ENCODE measurements at regions not wholly inside any gene's neighbourhood (a gene's known extent, or its start where the extent isn't known, plus 50 kb on each side); places are given as distances from the start of the nearest gene placed in this dataset.

DNA sequence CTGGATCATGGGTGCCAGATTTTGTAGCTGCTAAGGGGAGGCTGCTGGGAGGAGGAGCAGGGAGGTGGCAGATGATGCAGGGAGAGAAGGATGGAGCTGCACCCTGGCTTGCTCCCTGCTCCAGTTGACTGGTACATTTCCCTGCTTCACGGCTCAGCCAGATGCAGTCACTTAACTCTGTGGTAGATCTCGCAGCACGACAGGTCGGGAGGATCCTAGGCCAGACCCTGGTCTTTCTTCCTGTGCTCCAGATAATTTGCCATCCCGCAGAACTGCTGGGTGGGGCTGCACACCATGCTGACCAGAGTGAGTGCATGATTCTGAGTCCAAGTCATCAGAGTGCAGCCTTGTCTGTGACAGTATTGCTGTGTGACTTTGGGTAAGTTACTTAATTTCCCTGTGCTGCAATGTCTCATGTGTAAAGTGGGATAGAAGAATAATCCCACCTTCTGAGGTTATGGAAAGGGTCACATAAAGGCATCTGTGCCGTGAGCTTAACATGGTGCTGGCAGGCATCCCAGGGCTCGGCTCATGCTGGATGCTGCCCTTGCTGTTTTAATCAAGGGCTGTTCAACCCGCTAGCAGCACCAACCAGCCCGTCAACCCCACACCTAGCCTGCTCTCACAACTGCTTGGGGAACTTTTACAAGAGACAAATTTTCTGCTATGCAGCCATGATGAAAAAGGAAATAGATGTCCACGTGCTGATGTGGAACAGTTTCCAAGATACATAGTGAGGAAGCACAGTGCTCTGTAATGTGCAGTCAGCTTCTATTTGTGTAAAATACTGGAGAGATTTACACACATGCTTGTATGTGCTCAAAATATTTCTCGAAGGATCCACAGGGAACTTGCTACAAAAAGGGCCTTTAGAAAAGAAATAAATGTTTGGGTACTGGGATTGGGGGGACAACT is 257.9 kb downstream of the CDH26 start:
- no peak for DNase-seq

DNA sequence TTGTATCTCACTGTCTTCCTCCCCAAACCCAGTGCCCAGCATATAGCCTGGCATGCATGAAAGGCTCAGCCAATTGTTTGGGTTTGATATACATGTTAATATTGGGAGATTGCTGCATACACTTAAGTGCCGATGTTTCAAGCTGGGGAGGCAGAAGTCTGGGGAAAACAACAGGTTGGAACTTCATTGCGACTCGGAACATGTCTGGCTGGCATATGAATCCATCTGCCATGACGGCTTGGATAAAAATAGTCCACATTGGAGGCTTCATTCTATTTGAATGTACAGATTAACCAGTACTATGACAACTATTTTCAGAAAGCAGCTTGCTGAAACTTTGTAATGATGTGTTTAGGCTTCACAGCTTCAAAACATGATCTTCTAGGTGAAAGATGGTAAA is 261.0 kb downstream of the CDH26 start:
- no peak for DNase-seq

DNA sequence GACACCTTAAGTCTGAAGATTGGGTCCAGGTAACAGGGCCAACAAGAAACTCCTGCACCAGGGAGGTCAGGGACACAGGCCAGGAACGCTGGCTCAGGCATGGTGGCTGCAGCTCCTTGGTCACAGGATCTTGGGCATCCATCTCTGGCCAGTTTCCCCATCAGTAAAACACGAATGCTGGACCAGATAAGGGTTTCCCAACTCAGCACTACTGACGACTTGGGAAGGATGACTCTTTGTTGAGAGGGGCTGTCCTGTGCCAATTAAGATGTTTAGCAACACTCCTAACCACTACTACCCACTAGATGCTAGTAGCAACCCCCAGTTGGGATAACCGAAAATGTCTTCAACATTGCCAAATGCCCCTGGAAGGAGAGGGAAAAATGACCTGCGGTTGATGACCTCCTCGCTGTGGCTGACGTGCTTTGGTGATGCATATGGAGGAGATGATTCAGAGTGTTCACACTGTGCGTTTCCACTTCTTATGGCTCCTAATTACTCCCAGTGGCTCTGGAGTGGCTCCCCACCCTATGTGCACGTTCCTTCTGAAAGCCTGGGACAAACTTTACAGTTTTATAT is 261.9 kb downstream of the CDH26 start:
- DNase-seq = no peak

DNA sequence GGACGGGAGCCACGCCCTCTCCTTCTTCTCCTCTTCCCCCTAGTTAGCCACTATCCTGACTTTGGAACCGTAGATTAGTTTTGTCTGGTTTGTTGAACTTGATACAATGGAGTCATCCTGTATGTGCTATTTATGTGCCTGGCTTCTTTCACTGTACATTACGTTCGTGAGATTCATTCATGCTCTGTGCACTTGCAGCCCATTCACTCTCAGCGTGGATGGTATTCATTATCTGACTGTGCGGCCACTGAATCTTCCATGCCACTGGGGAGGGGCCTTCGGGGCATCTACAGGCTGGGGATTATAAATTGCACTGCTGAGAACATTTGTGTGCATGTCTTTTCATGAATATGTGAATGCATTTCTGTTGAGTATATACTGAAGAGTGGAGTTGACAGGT is 262.5 kb downstream of the CDH26 start:
- no peak for DNase-seq

DNA sequence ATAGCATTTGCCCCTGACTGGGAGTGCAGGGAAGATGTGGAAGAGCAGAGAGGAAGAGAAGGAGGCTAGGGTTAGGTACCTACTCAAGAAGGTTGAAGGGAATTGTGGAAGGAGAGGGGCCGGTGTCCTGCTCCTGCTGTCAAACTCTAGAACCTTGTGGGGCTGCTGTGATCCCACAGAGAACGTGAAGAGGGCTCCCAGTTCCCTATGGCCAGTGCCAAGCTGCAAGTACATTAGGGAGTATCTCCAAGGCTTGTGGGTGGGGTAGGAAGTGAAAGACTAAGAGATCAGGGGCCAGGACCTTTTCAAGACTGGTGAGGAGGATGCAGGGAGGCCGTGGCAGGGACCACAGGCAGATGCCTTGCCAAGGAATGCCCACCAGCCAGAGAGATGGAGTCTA is 263.4 kb downstream of the CDH26 start:
- no peak for DNase-seq

DNA sequence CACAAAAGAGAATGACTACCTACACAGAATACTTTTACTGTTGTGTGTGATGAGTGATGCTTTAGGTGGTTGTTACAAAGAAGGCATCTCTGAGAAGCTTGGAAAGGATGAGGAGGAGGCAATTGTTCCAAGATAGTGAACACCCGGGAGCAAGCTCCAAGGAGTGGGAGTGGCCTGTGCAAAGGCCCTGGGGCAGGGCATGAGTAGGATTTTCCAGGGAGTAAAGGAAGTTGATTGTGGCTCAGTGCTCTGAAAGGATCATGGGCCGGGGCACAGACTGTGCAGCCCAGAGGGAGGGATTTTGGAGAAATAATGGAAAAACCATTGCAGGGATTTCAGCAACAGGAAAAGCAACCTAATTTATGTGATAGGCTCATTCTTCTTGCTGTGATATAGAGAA is 264.3 kb downstream of the CDH26 start:
- no peak for DNase-seq

DNA sequence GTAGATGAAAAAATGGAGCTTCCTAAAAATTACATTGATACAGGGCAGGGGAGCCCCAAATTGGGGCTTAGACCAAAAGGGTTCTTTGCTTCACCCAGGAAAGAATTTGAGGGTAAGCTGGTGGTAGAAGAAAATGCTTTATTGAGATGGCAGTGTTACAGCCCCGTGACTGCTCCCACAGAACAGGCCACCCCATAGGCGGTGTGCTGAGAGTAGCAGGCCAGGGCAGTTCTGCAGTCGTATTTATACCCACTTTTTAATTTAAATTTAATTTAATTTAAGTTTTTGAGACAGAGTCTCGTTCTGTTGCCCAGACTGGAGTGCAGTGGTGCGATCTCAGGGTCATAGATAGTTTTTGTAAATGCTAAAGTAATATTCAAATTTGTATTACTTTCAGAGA is 265.0 kb downstream of the CDH26 start:
- no peak for DNase-seq

DNA sequence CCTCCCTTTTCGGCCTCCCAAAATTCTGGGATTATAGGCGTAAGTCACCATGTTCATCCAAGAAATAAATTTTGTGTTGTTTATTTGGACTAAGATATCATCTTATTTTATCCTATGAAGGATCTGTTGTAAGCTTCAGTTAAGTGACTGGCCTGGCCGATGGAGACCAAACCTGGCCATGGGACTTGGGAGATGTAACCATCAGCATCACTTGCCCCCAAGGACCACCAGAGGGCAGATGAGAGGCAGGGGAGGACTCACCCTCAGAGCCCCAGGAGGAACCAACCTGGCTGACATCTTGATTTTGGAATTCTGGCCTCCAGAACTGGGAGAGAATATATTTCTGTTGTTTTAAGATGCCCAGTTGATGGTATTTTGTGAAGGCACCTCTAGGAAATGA is 266.7 kb downstream of the CDH26 start:
- DNase-seq = no peak

DNA sequence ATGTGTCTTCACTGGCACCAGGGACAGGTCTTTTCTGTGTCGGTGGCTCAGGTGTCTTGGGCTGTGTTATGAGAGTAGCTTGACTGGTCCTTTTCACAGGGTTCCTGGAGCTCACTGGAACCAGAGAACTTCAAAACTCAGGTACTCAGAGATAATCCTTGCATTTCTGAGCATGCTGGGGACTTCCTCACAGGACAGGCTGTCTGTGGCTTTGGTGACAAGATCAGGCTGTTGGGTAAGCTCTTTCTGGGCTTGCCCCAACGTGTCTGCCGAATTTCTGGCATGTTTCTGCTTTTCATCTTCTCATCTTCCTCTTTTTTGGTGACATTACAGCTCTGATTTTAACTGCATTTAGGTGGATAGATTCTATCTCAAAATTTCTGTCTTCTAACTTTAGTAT is 270.0 kb downstream of the CDH26 start:
- no peak for DNase-seq

DNA sequence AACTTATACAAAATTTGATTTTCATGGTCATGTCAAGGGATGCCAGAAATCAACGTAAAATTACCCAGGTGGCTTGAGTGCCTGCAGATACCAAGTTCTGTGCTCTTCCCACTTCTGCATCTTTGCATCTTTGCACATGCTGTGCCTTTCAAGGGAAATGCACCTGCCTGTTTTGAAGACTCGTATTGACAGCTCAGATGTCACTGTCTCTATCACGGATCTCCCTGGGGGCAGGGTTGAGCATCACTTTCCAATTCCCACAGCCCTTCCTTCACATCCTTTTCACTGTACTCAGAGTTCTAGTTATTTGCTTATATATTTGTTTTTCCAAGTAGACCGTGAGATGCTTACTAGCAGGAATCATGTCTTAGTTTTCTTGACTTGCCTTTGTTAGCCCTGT is 274.2 kb downstream of the CDH26 start:
- DNase-seq = no peak

DNA sequence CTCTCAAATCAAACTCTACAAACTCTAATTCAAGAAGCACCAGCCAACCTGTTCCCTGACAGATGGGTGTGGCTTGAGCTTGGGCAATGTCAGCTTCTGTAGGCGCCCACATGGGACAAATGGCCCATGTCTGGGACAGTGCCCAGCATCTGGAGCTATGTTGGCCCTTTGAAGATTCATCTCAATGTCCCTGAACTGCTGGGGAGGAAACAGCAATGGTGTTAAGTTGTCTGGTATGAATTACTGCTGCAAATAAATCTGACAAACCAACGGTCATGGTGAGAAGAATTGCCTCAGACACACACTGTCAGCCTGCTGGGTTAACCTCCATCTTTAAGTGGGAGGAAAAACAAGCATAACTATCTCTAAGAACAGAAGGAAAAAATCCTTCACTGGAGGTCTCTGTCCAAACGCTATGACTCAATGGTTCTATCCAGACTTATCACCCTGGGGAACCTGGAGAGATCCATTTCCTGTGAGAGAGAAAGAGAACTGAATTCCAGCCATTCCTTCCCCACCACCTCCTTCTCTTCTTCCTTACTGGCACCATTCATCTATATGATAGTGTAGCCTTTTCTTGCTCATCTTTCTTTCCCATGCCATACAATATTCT is 274.9 kb downstream of the CDH26 start:
- no peak for DNase-seq

DNA sequence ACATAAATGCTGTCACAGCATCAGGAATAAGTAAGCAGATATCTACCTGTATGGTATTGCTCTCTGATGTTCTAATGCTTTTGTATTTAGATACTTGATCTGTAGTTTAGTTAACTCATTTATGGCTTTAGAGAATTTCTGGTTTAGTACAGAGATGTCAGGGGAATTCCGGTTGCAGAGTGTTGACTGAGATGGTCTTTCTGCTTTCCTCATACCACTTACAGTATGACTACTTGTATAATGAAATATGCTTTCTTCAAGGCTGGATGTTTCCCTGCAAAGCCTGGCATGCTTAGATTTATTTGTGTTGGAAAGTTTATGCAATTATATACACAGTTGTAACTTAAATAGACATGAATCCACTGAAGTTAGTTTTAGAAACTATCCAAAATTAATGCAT is 278.4 kb downstream of the CDH26 start:
- DNase-seq = no peak

DNA sequence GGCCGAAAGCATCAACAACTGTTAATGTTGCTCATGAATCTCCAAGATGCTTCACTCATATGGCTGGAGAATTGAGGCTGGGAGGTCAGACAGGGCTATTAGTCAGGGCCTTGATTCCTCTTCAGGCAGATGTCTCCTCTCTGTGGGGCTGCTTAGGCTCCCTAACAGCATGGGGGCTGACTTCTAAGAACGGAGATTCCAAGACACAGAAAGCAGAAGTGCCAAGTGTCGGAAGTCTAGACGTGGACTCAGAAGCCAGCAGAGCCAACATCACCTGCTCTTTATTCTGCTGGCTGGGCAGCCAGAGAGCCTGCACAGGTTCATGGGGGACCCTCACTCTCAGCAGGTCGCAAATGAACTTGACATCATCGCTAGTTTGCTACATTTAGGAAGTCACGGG is 279.8 kb downstream of the CDH26 start:
- no peak for DNase-seq

DNA sequence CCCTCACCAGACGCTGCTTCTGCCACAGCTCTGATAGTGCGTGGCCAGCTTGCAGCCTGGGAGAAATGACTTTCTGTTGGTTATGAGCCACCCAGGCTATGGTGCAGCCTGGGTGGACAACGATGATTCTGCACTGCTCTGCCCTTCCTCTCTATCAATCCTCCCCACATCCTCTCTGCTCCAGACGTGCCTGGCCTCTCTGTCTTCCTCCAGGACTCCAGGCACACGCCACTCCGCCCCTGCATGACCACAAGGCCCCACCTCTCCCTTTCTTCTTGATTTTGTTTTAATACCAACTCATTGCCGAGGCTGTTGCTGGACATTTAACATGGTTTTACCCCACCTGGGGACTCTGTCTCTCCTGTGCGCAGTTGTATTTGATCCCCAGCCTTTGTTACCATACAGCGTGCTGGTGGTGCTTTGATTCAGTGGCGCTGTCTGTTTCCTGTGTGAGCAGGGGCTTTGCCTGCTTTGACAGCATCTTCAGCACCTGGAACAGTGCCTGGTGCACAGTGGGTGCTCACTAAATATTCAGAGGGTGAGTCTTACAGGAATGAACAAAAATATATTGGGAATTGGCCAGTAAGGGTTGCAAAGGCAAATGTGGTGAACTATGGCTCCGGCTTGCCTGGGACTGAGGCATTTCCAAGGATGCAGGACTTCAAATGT is 280.9 kb downstream of the CDH26 start:
- no peak for DNase-seq

DNA sequence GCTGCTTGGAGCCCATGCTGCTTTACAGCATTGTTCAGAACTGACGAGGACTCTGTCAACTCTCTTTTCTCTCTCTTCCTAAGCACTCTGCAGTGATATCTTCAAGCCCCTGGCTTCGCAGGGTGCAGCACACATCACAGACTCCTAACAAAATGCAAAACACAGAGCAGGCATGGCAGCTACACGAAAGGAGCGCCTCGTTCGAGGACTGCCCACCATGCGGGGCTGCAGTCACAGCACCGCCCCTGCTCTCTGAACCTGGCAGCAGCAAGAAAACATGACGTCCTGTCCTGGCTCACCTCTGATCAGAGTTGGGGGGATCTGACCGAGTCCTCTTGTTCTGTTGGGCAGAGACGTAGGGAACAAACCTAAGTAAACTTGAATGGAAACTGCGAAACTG is 281.7 kb downstream of the CDH26 start:
- no peak for DNase-seq

DNA sequence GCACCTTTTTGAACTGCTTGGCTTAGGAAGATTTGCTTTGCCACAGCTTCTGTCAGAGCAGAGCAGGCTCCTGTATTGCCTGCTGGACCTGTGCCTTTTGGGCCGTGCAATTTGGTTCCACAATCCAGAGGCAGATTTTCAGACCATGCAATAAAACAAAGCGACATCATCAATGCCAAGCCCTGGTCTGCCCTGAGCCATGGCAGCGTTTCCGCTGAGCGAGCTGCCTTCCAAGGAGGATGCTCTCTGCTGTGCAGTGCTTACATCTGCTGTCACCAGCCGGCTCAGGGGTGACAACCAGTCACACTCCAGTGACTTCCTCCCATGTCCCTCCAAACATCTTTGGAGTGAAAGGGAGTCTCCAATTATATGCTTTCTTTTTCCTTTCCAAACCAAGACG is 282.2 kb downstream of the CDH26 start:
- no peak for DNase-seq

DNA sequence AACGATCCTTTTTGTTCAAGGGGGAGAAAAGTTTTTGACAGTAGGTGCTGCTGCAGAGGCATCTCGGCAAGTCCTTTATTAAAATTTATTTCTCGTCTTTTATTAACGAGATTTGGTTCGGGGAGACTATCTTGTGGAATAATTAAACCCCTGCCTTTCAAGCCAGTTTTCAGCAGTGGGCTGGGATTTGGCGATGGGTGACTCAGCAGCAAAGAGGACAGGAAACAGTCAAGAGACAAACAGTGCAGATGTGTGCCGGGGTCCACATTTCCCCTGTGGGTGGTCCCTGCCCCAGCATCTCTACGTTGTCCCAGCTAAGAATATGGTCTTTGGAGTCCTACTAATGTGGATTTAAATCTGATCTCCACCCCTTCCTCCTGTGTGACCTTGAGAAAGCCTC is 282.8 kb downstream of the CDH26 start:
- DNase-seq = no peak

DNA sequence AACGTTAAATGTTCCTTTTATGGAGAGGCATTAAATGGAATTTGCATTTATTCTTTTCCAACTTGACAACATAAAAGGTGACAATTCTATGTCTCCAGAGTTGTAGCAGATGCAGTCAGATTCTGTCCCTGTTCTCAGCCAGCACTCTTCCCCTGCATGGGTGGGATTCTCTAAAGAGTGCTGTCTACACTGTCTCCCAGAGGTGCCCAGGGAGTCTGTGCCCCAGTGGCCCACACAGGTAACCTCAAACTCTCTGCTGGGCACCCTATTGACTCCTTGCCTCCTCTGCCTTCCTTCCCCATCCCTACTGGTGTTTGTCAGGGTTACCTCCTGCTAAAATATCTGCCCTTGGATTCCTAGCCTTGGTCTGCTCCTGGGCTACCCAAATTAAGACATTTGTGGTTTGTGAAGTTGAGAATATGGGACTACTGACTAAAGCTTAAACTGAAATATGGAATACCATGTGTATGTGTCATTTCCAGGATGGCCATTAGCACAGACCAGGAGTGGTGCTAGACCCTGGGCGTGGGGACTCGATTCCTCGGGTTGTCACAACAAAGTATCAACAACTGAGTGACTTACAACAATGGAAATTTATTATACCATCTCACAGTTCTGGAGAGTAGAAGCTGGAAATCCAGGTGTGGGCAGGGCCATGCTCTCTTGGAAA is 284.7 kb downstream of the CDH26 start:
- no peak for DNase-seq

DNA sequence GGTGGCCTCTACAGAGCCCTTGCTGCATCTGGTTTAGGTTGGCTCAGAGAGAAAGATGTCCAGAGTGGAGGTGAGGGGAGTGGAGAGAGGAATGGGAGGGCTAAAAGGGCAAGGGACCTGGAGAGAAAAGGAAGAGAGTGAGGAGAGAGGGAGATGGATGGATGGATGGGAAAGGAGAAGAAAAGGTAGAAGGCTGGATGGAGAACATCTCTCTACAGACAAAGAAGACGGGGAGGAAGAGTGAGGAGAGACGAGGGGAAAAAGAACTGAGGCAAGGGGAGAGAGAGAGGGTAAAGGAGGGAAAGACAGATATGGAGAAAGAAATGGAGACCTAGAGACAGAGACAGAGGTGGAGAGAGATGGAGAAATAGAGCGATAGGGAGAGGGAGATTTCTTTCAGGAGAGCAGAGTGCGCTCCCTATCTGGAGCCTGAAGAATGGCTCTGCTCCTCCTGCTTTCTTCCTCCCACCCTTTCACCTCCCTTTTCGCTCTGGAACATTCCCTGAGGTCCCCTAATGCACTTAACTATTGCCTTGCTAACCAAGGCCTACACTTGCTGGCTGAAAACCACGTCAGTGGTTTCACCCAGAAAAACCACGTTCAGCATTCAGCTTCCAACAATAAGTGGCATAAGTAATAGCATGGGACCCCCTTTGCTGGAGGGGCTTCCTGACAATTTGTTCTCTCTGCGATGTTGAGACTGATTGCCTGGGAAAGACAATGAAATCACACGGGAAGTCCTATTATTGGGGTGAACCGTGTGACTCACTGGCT is 286.3 kb downstream of the CDH26 start:
- no peak for DNase-seq

DNA sequence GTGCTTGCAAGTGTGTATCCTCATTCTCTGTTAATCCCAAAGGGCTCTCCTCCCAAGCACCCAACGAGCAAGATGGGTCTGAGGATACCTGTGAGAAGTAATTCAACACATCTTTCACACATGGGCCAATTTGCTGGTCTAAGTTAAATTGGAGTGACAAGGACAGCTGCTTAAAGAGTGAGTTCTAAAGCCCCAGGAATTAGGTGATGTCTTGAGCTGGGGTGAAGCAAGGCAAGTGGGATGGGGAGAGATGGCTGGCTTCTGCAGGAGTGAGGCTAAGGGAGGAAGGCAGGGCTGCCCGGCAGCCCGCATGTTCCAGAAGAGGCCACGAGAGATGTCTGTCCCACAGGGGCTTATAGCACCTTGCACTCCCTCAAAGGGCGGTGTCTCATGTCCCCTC is 288.5 kb downstream of the CDH26 start:
- no peak for DNase-seq

DNA sequence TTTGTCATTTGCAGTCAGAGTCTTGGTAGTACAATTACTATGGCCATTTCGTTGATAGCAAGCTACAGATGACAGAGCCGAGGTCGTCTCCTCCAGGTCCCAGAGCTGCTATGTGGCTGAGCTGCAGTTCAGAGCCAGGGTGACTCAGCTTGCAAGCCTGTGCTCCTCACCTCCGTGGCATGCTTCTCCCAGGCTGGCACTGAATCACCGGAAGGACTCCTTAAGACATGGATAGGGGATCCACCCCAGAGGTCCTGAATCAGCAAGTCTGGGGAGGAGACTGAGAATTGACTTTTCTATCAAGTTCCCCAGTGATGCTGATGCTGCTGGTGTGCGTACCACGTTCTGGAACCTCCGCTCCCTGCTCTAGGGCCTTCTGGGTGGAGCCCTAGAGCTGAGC is 291.2 kb downstream of the CDH26 start:
- DNase-seq = no peak

DNA sequence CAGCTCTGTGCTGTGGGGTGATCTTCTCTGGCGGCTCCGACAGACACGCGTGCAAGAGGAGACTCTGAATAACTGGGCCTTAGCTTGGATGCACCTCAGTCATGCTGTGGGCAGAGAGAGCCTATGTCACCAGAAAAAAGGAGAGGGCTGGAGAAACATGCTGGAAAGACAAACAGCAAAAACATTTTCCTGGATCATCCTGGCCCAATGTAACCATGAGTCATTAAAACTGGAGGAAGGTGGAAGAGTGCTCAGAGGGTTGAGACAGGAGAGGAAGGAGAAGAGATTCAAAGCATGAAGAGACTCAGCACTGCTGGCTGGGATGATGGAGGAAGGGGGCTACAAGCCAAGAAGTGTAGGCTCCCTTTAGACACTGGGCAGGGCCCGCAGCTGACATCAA is 292.0 kb downstream of the CDH26 start:
- no peak for DNase-seq

All from NCI-H2081 treated with DMSO at 0.1 percent for 48 hours (cell line).